Liver (tissue), 3 donors: ENCODE measurements at regions not wholly inside any gene's neighbourhood (a gene's known extent, or its start where the extent isn't known, plus 50 kb on each side); places are given as distances from the start of the nearest gene placed in this dataset.

Experiments
- EGR1 ChIP-seq, 2 donors: IDR thresholded peaks; 2 replicates each; pipeline ENCODE4 v1.6.1; 2016 to 2018; ENCODE audit warnings: antibody characterized with exemption in 2 of 2, low read depth in 2 of 2
- MAX ChIP-seq: IDR thresholded peaks from 2 replicates; pipeline ENCODE4 v1.6.1; 2016; ENCODE audit warnings: antibody characterized with exemption
- TF ChIP-seq, protein P1 (sequence below): fragments of 150-350 bp; IDR thresholded peaks from 2 replicates; pipeline ENCODE4 v1.5.1; 2017; ENCODE audit warnings: improper control_type of control experiment, low read depth, low read length; ENCODE audit not compliant: missing input control
- TF ChIP-seq, protein P2 (sequence below): IDR thresholded peaks from 2 replicates; pipeline ENCODE4 v1.6.1; 2016; ENCODE audit warnings: antibody characterized with exemption
- donor health status: healthy.
- donor health status: healthy.

- TF ChIP-seq, protein P1, sequence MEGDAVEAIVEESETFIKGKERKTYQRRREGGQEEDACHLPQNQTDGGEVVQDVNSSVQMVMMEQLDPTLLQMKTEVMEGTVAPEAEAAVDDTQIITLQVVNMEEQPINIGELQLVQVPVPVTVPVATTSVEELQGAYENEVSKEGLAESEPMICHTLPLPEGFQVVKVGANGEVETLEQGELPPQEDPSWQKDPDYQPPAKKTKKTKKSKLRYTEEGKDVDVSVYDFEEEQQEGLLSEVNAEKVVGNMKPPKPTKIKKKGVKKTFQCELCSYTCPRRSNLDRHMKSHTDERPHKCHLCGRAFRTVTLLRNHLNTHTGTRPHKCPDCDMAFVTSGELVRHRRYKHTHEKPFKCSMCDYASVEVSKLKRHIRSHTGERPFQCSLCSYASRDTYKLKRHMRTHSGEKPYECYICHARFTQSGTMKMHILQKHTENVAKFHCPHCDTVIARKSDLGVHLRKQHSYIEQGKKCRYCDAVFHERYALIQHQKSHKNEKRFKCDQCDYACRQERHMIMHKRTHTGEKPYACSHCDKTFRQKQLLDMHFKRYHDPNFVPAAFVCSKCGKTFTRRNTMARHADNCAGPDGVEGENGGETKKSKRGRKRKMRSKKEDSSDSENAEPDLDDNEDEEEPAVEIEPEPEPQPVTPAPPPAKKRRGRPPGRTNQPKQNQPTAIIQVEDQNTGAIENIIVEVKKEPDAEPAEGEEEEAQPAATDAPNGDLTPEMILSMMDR = no peak
- TF ChIP-seq EGR1 (IDR thresholded peaks at IDR 0.05; ENCODE audit: low read depth in 2 of 2) (no peak), MAX (no peak)
- TF ChIP-seq, protein P2, sequence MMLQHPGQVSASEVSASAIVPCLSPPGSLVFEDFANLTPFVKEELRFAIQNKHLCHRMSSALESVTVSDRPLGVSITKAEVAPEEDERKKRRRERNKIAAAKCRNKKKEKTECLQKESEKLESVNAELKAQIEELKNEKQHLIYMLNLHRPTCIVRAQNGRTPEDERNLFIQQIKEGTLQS = no peak
Observed at GRCh38 chr4:123031664-123032063, 109.3 kb upstream of the NUDT6 start.
